ENCODE measurements at regions not wholly inside any gene's neighbourhood (a gene's known extent, or its start where the extent isn't known, plus 50 kb on each side); places are given as distances from the start of the nearest gene placed in this dataset.

GRCh38 chr10:78938695-78939672, 129.8 kb upstream of the ZMIZ1 start:
- no peak for TF ChIP-seq CTCF (IDR thresholded peaks at IDR 0.05; ENCODE audit: insufficient read depth, low read depth, low read length)
- no peak overlapping the region for H3K4me3 ChIP-seq (ENCODE audit: low read depth, low read length)
- DNase-seq (ENCODE audit: low read depth): no peak

DNA sequence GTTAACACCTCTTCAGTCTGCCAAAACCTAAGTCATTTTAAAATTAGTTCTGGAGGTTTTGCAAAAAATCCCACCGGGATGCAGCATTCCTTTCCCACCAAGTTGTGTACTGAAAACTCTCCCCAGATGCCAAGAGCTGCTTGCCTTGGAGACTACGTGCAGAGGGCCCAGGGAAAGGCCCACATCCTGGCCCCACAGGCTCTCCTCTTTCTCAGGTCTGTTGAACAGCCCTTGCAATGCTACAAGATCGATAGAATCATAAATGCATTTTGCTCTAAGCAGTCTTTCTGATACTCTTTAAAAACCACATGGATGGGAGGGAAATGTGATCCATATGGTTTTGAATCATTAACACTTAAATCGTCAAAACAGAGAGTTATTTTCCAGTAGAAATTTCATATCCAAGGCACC, 126.7 kb upstream of the ZMIZ1 start:
- DNase-seq (ENCODE audit: low read depth): no peak
- TF ChIP-seq CTCF (IDR thresholded peaks at IDR 0.05; ENCODE audit: insufficient read depth, low read depth, low read length): no peak
- no peak overlapping the region for H3K4me3 ChIP-seq (ENCODE audit: low read depth, low read length)

DNA sequence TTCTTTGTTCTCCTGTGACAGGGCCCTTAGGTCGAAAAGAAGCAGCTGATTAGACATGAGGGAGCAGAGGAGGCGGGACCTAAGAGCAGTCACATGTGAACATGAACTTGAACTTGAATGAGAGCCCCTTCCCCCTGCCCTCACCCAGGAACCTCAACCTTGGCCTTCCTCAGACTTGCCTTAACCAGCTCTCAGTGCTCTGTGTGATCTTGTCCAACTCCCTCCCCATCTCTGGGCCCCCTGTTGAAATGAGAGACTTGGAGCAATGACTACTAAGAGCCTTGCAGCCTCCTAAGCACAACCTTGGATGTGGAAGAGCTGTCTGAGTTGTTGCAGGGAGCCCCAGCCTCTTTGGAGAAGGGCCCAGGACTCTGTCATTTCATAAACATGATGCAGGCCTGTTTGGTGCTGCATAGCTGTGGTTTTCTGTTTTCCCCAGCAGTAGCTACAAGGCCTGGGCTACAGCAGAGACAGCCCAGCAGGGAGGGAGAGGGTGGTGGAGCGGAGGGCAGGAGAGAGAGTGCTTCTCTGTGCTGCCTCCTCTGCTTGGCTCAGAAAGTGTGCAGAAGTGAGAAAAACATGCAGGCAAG, 123.9 kb upstream of the ZMIZ1 start:
- no peak overlapping the region for H3K4me3 ChIP-seq (ENCODE audit: low read depth, low read length)
- DNase-seq (ENCODE audit: low read depth): peak; percentile 98
- no peak for TF ChIP-seq CTCF (IDR thresholded peaks at IDR 0.05; ENCODE audit: insufficient read depth, low read depth, low read length)

DNA sequence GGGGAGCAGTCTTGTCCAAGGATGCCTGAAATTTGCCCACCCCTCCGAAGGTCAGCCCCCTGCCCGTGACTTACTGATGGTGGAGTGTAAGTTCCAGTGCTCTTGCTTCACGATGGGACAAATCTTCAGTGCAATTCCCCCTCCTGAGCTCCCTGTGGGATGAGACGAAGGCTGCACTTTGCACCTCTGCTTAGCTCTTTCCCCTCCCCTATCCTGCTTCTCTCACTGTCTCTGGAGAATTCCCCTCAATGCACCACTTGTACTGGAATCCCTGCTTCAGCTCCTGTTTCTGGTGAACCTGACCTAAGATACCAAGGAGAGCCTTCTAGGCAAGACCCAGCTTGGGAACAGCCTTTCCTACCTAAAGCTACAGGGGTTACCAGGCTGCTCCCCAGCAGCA, 122.9 kb upstream of the ZMIZ1 start:
- no peak for TF ChIP-seq CTCF (IDR thresholded peaks at IDR 0.05; ENCODE audit: insufficient read depth, low read depth, low read length)
- no peak for DNase-seq (ENCODE audit: low read depth)
- no peak overlapping the region for H3K4me3 ChIP-seq (ENCODE audit: low read depth, low read length)

DNA sequence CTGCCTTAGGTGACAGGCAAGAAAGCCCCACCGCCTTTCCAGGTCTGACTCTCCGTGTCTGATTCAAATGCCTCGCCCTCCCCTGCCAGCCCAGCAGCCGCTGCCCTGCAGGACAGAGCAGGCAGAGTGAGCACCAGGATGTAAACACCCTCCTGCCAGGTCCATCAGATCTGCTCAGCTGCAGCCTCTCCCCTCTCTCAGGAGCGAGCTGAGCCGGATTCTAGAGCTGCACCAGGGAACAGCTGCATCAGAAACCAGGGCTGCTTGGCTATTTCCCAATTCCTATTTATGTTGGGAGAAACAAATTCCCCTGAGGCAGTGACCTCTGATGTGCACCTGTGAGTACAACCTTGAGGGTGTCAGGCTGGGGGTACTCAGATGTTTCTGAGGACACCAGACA, 121.5 kb upstream of the ZMIZ1 start:
- TF ChIP-seq CTCF (IDR thresholded peaks at IDR 0.05; ENCODE audit: insufficient read depth, low read depth, low read length): no peak
- no peak overlapping the region for H3K4me3 ChIP-seq (ENCODE audit: low read depth, low read length)
- no peak for DNase-seq (ENCODE audit: low read depth)

DNA sequence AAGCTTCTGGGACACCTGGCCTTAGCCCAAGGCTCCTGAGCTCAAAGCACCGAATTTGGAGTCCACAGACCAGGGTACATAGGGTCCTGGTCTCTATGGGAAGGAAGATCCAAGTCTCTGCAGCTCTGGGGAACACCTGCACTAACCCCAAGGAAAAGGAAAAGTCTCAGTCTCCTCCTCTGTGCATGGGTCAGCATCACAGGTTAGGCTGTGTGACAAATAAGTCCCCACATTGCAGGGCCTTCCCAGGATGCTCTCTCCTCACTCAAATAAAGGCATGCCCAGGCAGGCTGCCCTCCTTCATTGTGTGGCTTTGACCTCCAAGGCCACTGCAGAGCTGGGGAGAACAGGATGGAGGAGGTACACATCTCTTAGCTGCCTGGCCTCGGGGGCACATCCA, 121.0 kb upstream of the ZMIZ1 start:
- TF ChIP-seq CTCF (IDR thresholded peaks at IDR 0.05; ENCODE audit: insufficient read depth, low read depth, low read length): no peak
- no peak for DNase-seq (ENCODE audit: low read depth)
- H3K4me3 ChIP-seq (ENCODE audit: low read depth, low read length): no peak overlapping the region

Data from fibroblast of villous mesenchyme (primary cell).